ENCODE measurements at regions not wholly inside any gene's neighbourhood (a gene's known extent, or its start where the extent isn't known, plus 50 kb on each side); places are given as distances from the start of the nearest gene placed in this dataset.

DNA sequence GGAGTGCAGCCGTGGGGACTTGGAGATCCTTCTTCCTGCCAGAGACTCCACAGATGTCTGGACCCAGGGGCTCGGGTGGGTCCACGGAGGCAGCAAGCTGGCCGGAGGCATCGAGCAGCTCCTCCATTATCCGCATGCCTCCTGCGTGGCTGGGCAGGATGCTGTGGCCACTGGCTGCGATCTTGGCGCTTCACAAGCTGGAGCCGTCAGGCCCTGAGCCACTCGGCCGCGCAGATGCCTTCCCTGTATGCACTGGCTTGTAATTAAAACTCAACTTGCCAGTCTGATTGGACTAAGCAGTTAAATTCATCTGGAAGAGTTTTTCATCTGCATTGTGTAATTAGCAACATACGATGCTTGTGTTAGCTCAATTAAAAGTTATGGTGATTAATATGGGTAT, 151.5 kb downstream of the AACS start:
- TF ChIP-seq, protein P1, sequence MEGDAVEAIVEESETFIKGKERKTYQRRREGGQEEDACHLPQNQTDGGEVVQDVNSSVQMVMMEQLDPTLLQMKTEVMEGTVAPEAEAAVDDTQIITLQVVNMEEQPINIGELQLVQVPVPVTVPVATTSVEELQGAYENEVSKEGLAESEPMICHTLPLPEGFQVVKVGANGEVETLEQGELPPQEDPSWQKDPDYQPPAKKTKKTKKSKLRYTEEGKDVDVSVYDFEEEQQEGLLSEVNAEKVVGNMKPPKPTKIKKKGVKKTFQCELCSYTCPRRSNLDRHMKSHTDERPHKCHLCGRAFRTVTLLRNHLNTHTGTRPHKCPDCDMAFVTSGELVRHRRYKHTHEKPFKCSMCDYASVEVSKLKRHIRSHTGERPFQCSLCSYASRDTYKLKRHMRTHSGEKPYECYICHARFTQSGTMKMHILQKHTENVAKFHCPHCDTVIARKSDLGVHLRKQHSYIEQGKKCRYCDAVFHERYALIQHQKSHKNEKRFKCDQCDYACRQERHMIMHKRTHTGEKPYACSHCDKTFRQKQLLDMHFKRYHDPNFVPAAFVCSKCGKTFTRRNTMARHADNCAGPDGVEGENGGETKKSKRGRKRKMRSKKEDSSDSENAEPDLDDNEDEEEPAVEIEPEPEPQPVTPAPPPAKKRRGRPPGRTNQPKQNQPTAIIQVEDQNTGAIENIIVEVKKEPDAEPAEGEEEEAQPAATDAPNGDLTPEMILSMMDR (IDR thresholded peaks at IDR 0.05; ENCODE audit: control extremely low read depth in 1 of 3, insufficient read depth in 1 of 3, low read depth in 1 of 3, low read length in 3 of 3): no peak
- TF ChIP-seq JUND (IDR thresholded peaks at IDR 0.05; ENCODE audit: low read length): no peak
- TF ChIP-seq SP4 (IDR thresholded peaks at IDR 0.05; ENCODE audit: low read length): no peak
- TF ChIP-seq ZNF274 (IDR thresholded peaks at IDR 0.05; ENCODE audit: borderline replicate concordance, extremely low read depth, low read length): no peak
- TF ChIP-seq TAF1 (IDR thresholded peaks at IDR 0.05; ENCODE audit: low read depth, low read length): no peak
- no peak for TF ChIP-seq POLR2AphosphoS5 (IDR thresholded peaks at IDR 0.05; ENCODE audit: low read depth, low read length)
- TF ChIP-seq NANOG (IDR thresholded peaks at IDR 0.05; ENCODE audit: insufficient read depth, low read depth, low read length, poor library complexity, severe bottlenecking): no peak
- no peak for TF ChIP-seq POLR2A (IDR thresholded peaks at IDR 0.05; ENCODE audit: control extremely low read depth in 1 of 2, low read depth in 2 of 2, low read length in 2 of 2)
- no peak for TF ChIP-seq BACH1 (IDR thresholded peaks at IDR 0.05; ENCODE audit: low read length)
- TF ChIP-seq CHD1 (IDR thresholded peaks at IDR 0.05; ENCODE audit: low read depth, low read length): no peak
